Heart left ventricle (tissue), 16 donors: ENCODE measurements at regions not wholly inside any gene's neighbourhood (a gene's known extent, or its start where the extent isn't known, plus 50 kb on each side); places are given as distances from the start of the nearest gene placed in this dataset.

Source experiments
- ATAC-seq, 4 donors: fragments of 200-7000 bp; cut with Tn5 transposase; one replicate each; pipeline ENCODE4 v1.9.1; 2020 to 2022; ENCODE audit warnings: moderate library complexity in 4 of 4, mild to moderate bottlenecking in 3 of 4, moderate number of reproducible peaks in 1 of 4
- DNase-seq, 5 donors: peaks; one replicate each; pipeline ENCODE4 v3.0.0-alpha.2; 2020
- H3K27ac ChIP-seq, 12 donors: fragments of 200-600 bp; sonication (generic) in 4 of 12; one replicate each; pipeline versions ENCODE4 v1.5.0 to v1.8.0; 2016 to 2022; ENCODE audit warnings: mild to moderate bottlenecking in 2 of 12
- H3K27me3 ChIP-seq, 9 donors: fragments of 200-600 bp; sonication (generic) in 2 of 9; one replicate each; pipeline versions ENCODE4 v1.5.1 to v1.8.0; 2016 to 2022; ENCODE audit warnings: mild to moderate bottlenecking in 3 of 9
- H3K36me3 ChIP-seq, 9 donors: fragments of 200-600 bp; sonication (generic) in 2 of 9; one replicate each; pipeline versions ENCODE4 v1.5.0 to v1.8.0; 2018 to 2022; ENCODE audit warnings: mild to moderate bottlenecking in 2 of 9
- H3K4me1 ChIP-seq, 12 donors: fragments of 200-600 bp; sonication (generic) in 4 of 12; one replicate each; pipeline versions ENCODE4 v1.5.0 to v1.8.0; 2016 to 2022; ENCODE audit warnings: mild to moderate bottlenecking in 3 of 12
- H3K4me3 ChIP-seq, 12 donors: fragments of 200-600 bp; sonication (generic) in 4 of 12; one replicate each; pipeline versions ENCODE4 v1.5.0 to v1.8.0; 2017 to 2022; ENCODE audit warnings: mild to moderate bottlenecking in 9 of 12, moderate library complexity in 4 of 12
- H3K9me3 ChIP-seq, 12 donors: fragments of 200-600 bp; sonication (generic) in 4 of 12; one replicate each; pipeline versions ENCODE4 v1.5.0 to v1.8.0; 2016 to 2022; ENCODE audit warnings: mild to moderate bottlenecking in 1 of 12
- POLR2A ChIP-seq, 2 donors: fragments of 450-650 bp; IDR thresholded peaks; one replicate each; pipeline ENCODE4 v1.6.1; 2017; ENCODE audit warnings: antibody characterized with exemption in 2 of 2, mild to moderate bottlenecking in 2 of 2, moderate library complexity in 2 of 2
- WGBS, 4 donors: extraction: QIAGEN DNeasy Blood & Tissue Kit in 2 of 4; methylation state at CpG; one replicate each; pipeline versions ENCODE4 v1.1.5 to v1.1.7; 2013 to 2018; 5-methylcytosine and 5-hydroxymethylcytosine counted together
- intact Hi-C, 10 donors: fragments of 100-400 bp; cut with DNase I; formaldehyde crosslinking; loops; one replicate each; pipeline versions ENCODE4 v1.11.1 to v1.14.2; 2022
- TF ChIP-seq, protein P1 (sequence below), 12 donors: fragments of 200-600 bp; sonication (generic) in 4 of 12; IDR thresholded peaks; one replicate each; pipeline versions ENCODE4 v1.5.0 to v1.8.0; 2018 to 2022; ENCODE audit warnings: antibody characterized with exemption in 12 of 12, mild to moderate bottlenecking in 5 of 12
- donor health status: ischemic (EF 13 %, LVEDD 7.1; RV severe dilation, severe dysfunction).
- donor health status: healthy with polysubstance abuse.
- donor health status: DM: no; HTN: yes; CAD: no.
- donor health status: DM: no; HTN: no; CAD: no.
- donor health status: ischemic (EF 25% LVEDD 6.9; RV normal size, moderate dysfunction).
- donor health status: ischemic (EF 25% LVEDD 5.7; RV mildly dilated, moderate dysfunction).
- donor health status: healthy.
- donor health status: DM: yes; HTN: yes; CAD: no.
- donor health status: ischemic (EF 35%, LVEDD 5.7; RV mildly dilated, moderate dysfunction).
- donor health status: nonischemic (EF 11% LVEDD 7.7; RV severe dilation, severe dysfunction).
- donor health status: DM: yes; HTN: yes; CAD: no.
- donor health status: PGD.
- donor health status: ischemic (EF 29% LVEDD 5.4; RV normal size, mild dysfunction).
- donor health status: nonischemic (EF 23%, LVEDD 6.1; RV moderate dilation, normal function).

DNA sequence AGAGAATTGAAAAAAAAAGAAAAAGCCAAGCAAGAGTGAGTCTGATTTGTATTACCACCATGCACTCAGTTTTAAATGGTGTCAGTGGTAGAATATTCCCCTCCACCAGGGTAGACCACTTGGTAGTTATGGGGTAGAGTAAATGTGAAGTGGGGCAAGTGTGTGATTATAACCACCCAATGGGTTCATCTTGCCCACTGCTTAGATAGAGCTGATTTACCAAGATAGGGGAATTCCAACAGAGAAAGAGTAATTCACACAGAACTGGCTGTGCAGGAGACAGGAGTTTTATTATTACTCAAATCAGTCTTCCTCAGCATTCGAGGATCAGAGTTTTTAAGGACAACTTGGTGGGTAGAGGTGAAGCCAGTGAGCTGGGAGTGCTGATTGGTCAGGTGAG is 113.3 kb upstream of the RAI14 start:
- no peak for ATAC-seq

GRCh38 chr5:34543687-34544086 is 112.4 kb upstream of the RAI14 start:
- peaks cover 0 to 34% (median 12%) of the 10 kb centered on the region in 12 donors for H3K9me3 ChIP-seq
- 45 to 95% (median 50%) methylated on average over 1 of the region's 1 CpG for WGBS, 4 donors
- no peaks in the 10 kb centered on the region for H3K27me3 ChIP-seq
- no peak for ATAC-seq
- intact Hi-C loops: no loop called here
- no peak for TF ChIP-seq POLR2A (IDR thresholded peaks at IDR 0.05)
- H3K4me1 ChIP-seq: no peaks in the 10 kb centered on the region
- no peak overlapping the region for H3K27ac ChIP-seq
- no peak overlapping the region for H3K4me3 ChIP-seq
- no peaks in the 10 kb centered on the region for H3K36me3 ChIP-seq
- no peak for DNase-seq

More for the DNA sequence above, 113.3 kb upstream of the RAI14 start:
- Histone ChIP-seq H3K27me3 (no peaks in the 10 kb centered on the region), H3K4me1 (no peaks in the 10 kb centered on the region), H3K4me3 (no peak overlapping the region), H3K36me3 (no peaks in the 10 kb centered on the region), H3K9me3 (peaks cover 0 to 33% (median 12%) of the 10 kb centered on the region in 12 donors), H3K27ac (no peak overlapping the region)
- intact Hi-C loops: no loop called here
- DNase-seq: no peak
- TF ChIP-seq POLR2A (IDR thresholded peaks at IDR 0.05): no peak
- TF ChIP-seq, protein P1, sequence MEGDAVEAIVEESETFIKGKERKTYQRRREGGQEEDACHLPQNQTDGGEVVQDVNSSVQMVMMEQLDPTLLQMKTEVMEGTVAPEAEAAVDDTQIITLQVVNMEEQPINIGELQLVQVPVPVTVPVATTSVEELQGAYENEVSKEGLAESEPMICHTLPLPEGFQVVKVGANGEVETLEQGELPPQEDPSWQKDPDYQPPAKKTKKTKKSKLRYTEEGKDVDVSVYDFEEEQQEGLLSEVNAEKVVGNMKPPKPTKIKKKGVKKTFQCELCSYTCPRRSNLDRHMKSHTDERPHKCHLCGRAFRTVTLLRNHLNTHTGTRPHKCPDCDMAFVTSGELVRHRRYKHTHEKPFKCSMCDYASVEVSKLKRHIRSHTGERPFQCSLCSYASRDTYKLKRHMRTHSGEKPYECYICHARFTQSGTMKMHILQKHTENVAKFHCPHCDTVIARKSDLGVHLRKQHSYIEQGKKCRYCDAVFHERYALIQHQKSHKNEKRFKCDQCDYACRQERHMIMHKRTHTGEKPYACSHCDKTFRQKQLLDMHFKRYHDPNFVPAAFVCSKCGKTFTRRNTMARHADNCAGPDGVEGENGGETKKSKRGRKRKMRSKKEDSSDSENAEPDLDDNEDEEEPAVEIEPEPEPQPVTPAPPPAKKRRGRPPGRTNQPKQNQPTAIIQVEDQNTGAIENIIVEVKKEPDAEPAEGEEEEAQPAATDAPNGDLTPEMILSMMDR (IDR thresholded peaks at IDR 0.05): no peak
- 82 to 93% (median 91%) methylated on average over 1 of the region's 1 CpG for WGBS, 4 donors

- Histone ChIP-seq H3K27me3 (no peaks in the 10 kb centered on the region), H3K36me3 (no peaks in the 10 kb centered on the region), H3K27ac (no peak overlapping the region), H3K4me3 (no peak overlapping the region), H3K4me1 (no peaks in the 10 kb centered on the region), H3K9me3 (peaks cover 0 to 34% (median 12%) of the 10 kb centered on the region in 12 donors)
- DNase-seq: no peak
- TF ChIP-seq, protein P1 (IDR thresholded peaks at IDR 0.05): no peak
- no peak for TF ChIP-seq POLR2A (IDR thresholded peaks at IDR 0.05)
- WGBS, 4 donors: 76 to 89% (median 79%) methylated on average over 1 of the region's 1 CpG
- no peak for ATAC-seq
- intact Hi-C loops: no loop called here
These were observed 111.7 kb upstream of the RAI14 start for GRCh38 chr5:34544403-34544802.

DNA sequence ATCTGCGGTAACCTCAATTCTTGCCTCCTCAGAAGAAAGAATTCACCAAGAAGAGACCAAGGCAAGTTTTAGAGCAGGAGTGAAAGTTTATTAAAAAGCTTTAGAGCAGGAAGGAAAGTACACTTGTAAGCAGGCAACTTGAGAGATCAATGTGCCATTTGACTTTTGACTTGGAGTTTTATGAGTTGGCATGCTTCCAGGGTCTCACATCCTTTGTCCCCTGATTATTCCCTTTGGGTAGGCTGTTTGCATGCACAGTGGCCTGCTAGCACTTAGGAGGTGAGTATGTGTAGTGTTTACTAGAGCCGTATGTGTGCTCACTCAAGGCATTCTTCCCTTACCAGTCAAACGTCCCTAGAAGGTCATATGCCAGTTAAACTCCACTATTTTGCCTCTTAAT is 111.0 kb upstream of the RAI14 start:
- TF ChIP-seq, protein P1 (IDR thresholded peaks at IDR 0.05): no peak
- TF ChIP-seq POLR2A (IDR thresholded peaks at IDR 0.05): no peak
- Histone ChIP-seq H3K27ac (no peak overlapping the region), H3K27me3 (no peaks in the 10 kb centered on the region), H3K9me3 (peaks cover 0 to 34% (median 12%) of the 10 kb centered on the region in 12 donors), H3K4me1 (no peaks in the 10 kb centered on the region), H3K4me3 (no peak overlapping the region), H3K36me3 (no peaks in the 10 kb centered on the region)
- ATAC-seq (no peak), DNase-seq (no peak)
- WGBS, 4 donors: 49 to 91% (median 59%) methylated on average over 3 of the region's 3 CpGs
- intact Hi-C loops: no loop called here

GRCh38 chr5:34545626-34546025 is 110.5 kb upstream of the RAI14 start:
- Histone ChIP-seq H3K4me1 (peaks cover 0 to 4% (median 0%) of the 10 kb centered on the region in 12 donors), H3K9me3 (peaks cover 0 to 34% (median 12%) of the 10 kb centered on the region in 12 donors), H3K36me3 (no peaks in the 10 kb centered on the region), H3K4me3 (no peak overlapping the region), H3K27ac (no peak overlapping the region), H3K27me3 (no peaks in the 10 kb centered on the region)
- 81 to 94% (median 85%) methylated on average over 2 of the region's 2 CpGs for WGBS, 4 donors
- TF ChIP-seq POLR2A (IDR thresholded peaks at IDR 0.05): no peak
- TF ChIP-seq, protein P1 (IDR thresholded peaks at IDR 0.05): no peak
- DNase-seq (no peak), ATAC-seq (no peak)
- intact Hi-C loops: no loop called here
